ENCODE measurements at regions not wholly inside any gene's neighbourhood (a gene's known extent, or its start where the extent isn't known, plus 50 kb on each side); places are given as distances from the start of the nearest gene placed in this dataset.

DNA sequence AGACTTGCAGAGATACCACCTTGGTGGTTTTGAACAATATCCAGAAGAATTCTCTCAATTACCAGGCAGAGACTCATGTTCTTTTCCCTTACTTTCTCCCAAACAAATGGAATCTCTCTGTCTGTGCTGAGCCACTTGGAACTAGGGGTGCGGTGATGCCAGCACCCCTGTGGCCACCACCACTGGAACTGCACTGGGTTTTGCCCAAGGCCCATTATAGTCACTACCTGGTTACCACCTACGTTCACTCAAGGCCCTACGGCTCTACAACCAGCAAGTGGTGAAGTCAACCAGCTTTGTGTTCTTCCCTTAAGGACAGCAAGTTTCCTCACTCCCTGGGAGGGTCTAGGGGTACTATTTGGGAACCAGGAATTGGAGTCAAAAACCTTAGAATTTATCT is 1183.7 kb downstream of the FSTL5 start:
- TF ChIP-seq, protein P1, sequence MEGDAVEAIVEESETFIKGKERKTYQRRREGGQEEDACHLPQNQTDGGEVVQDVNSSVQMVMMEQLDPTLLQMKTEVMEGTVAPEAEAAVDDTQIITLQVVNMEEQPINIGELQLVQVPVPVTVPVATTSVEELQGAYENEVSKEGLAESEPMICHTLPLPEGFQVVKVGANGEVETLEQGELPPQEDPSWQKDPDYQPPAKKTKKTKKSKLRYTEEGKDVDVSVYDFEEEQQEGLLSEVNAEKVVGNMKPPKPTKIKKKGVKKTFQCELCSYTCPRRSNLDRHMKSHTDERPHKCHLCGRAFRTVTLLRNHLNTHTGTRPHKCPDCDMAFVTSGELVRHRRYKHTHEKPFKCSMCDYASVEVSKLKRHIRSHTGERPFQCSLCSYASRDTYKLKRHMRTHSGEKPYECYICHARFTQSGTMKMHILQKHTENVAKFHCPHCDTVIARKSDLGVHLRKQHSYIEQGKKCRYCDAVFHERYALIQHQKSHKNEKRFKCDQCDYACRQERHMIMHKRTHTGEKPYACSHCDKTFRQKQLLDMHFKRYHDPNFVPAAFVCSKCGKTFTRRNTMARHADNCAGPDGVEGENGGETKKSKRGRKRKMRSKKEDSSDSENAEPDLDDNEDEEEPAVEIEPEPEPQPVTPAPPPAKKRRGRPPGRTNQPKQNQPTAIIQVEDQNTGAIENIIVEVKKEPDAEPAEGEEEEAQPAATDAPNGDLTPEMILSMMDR (IDR thresholded peaks at IDR 0.05) = no peak
- TF ChIP-seq POLR2A (IDR thresholded peaks at IDR 0.05) = no peak
